ENCODE measurements at regions not wholly inside any gene's neighbourhood (a gene's known extent, or its start where the extent isn't known, plus 50 kb on each side); places are given as distances from the start of the nearest gene placed in this dataset.

DNA sequence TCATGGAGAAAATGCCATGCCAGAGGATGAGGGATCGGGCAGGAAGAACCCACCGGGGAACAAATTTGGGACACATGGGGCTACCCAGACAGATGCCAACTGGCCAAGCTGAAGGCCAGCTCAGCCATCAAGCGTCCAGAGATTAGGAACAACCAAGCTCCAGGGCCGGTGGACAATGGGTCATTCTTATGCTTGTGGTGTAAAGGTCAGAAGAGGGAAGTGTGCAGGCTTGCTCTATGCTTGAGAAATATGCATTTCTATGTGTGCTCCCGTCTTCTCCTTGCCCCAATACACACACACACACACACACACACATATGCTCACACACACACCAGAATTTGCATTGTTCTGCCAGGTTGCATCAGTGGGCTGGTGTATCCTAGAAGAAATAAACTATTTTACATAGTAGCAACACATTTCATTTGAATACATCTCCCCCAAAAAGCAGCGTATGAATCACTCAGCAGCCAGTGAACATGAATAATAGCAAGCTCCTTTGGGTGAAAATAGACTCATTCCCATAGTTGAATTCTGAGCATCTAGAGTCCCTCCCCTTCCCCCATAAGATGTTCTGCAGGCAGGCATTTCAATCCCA is 201.9 kb upstream of the PPARGC1A start:
- DNase-seq: no peak

DNA sequence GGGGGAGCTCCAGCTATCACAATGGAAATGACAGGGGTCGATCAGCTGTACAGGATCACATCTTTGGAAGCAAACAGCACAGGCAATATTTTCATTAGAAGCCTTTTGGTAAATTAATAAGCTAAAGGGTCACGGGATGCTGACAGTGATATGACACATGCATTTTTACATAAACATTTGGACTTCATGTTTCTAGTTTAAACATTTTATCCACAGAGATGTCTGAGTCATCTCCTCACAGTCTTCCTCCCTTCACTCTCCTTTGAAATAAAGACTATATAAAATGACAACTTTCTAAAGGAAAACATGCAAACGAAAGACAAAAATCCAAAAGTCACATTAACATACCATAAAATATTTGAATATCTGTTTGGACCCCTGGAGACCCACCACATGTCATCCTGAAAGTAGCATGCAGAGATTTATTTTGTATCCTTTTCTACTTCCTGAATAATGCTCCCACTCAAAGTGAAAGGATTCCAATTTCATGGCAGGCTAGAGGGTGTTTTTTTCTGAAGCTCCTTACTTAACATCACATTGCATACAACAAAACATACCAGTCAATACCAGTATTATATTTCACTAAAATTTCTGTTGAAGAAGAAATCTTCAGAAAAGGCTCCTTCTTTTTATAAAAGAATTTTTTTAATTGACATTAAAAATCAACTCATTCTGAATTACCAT is 200.1 kb upstream of the PPARGC1A start:
- DNase-seq: no peak

DNA sequence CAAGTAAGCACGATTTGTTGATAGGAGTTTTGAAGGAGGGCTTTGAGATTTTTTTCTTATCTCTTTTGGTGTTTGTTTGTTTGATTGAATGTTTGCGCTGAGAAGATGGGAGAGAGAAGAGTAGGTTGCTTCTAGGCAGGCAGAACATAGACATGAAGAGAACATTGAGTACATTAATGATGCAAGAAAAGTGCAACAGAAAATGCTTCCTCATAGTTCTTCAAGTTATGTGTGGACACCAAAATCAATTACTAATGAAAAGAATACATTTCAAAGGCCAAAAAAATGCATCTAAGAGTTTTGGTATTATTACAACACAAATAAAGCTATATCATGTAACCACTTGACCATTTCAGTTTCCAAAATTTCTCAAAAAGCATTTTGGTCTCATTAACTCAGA is 191.0 kb upstream of the PPARGC1A start:
- DNase-seq: no peak

DNA sequence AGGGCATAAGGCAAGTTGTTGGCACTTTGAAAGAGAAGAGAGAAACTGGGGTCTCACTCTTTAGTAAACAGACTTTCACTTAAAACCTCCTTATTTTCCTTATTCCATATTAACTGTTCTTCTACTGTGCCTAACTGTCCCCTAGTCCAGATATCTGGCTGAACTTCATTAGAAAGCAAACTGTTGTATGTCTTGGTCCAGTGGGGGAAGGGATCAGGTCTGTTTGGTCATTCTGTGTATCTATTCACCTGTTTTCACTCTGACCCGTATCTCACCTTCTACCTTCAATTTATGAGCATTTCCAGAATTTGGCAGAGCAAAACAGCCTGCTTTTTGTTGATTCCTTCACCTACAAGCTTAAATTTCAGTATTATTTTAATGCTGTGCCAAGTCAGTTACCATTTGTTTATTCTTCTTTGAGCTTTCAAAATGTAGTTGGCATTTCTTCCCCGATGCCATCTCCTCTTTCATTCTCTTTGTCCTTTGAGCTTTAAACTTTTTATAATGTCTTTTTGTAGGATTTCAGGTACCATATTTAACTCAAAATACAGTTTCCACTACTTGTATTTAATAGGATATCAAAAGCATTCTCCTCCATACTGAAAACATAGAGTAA is 188.6 kb upstream of the PPARGC1A start:
- no peak for DNase-seq

DNA sequence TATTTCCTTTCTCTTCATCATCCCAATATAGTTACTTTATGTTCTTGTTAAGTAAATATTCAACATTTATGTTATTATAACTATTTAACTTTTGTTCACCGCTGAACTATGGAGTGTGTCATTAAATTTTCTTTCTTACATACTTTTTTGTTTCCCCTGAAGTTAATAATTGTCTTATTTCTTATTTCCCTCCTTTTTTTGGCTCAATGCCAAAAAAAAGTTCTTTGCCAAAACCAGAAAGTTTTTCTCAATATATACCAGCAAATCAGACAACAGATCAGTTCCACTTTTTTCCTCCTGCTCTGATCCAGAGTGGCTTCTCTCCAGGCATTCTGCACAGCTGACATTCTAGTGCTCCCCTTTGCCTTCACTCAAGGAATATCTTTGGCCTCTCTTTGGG is 187.0 kb upstream of the PPARGC1A start:
- no peak for DNase-seq

DNA sequence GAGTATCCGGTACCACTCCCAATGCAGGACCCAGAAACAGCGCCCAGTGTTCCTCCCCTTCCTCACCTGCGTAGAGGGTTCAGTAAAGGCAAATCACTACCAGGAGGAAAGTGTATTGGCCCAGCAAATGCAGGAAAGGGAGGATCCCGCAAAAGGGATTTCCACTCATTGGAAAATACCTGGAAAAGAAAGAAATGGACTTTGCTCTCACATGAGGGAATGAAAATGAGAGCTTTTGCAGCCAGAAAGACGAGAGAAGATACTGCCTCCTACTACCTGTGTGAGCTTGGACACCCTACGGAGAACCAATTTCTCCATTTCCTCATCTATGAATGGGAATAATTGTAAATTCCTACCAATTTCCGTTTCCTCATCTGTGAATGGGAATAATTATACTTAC is 184.1 kb upstream of the PPARGC1A start:
- no peak for DNase-seq

DNA sequence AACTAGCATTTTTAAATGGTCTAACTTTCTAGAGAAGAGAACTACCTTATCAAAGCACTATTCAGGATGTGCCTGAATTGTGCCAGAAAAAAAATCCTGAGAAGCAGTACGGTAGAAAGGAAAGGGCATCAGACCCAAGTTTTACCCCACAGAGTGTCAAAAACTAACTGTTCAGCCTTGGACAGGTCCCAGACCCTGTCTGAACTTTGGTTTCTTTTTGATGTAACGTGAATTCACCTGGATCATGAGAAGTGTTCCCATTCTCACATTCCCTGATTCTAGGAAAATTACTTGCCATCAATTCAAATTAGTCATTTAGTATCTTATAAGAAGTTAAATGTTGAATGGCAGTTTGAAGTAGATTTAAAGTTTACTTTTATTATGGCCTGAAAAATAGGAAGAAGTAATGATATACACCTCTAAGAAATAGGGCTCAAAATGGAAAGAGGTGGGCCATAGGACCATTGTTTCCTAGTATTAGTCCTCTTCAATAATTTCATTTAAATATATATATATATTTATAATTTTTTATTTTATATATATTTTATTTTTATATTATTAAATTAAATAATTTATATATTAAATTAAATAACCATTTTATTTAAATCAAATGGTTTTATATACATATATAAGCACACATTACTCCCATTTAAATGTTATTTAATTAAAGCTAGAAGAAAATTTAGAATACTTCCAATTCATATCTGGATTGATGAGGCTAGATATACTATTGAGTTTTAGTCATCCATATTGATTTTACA is 181.9 kb upstream of the PPARGC1A start:
- no peak for DNase-seq

DNA sequence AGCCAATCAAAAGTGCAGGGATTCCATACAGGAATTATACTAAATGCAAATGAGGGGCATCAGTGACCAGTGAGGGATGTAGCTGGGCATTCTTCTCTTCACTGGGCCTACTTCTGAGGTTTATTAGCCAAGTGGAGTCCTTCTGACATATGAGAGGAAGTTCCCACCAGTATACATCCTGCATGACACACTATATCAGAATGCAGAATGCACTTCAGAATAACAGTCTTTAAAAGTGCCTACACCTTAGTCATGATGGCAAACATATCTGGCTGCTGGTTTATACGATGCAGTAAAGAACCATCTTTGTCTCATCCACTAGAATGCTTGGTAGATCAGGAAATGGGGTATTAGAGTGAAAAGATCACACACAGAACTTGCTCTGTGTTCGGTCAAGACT is 180.3 kb upstream of the PPARGC1A start:
- DNase-seq: no peak

DNA sequence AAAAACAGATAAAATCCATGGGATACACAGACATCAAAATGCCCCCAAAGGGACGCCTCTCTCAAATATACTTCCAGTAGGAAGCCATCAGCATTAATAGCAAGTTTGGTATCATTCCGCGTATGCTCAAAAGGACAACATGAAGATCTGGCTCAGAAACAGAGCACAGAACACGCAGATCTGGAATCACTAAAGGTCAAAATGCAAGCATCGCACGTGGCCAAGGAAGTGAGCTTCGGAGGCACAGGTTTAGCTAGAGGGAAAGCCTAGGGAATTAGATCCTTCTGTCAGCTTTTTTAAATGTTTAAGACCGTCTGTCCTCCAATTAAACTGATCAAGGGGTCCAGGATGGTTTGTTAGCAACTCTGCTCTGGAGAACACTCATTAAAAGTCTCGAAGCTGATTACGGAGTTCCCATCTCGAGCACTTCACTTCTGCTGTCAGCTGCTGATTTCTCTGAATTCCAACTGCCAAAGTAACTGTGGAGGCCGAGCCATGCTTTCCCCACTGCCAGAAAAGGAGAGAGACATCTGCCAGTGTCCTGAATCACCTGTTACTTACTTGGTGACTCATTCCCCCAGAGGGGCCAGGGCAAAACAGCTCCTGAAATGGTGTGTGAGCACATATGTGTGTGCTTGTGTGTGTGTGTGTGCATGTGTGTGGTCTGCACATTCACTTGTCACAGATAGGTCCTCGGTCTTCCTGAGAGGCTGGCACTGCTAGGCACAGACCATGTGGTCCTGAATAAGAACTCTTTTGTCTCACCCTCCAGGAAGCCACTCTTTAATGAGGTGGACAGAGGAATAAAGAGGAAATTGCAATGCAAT is 177.7 kb upstream of the PPARGC1A start:
- no peak for DNase-seq

DNA sequence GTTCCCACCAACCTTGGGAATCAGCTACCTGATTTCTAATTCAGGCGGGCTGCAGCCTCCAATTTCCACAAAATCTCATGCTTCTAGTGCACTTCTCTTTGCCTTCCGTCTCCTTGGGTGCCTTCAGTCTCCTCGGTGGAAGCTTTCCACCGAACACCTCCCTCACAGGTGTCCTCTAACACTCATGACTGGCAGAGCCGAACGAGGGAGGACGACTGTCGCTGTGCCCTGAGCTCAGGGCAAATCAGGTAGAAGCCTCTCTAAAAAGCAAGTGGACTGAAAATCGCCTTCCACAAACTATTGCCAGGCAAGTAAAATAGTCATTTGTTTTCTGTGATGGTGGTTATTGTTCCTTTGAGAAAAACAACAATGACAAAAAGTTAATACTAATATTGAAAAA is 176.1 kb upstream of the PPARGC1A start:
- no peak for DNase-seq

DNA sequence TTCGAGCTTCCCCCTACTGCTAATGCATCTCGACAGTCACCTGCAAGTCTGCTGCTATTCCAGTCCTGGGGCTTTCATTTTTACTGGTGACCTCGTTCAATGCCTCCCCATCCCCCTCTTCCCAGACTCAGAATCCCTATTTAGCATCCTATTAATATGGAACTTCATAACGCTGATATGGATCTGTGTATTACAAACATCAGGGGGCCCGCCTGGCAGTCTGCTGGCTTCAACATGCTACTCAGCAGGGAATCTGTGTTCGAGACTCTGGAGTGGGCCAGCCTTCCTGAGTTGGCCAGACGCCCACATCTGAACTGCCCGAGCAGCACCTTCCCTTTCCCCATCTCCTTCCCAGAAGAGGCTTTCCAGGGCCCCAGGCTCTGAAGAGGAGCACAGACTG is 173.9 kb upstream of the PPARGC1A start:
- DNase-seq: no peak

DNA sequence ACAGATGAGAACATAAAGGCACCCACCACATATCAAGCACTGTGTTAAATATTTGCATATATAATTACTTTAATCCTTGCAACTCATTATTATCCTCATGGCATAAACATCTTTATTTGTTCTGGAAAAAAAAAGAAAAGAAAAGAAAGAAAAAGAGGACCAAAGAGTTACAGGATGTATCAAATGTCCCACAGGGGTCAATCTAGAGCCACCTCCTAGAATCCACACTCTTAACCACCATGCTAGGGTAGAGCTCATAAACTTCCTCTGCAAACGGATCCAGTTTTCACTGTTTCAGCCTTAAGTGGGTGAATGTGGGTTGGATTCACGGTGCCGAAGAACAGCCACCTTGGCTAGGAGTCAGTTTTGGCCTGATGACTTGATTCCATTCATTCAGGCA is 171.1 kb upstream of the PPARGC1A start:
- no peak for DNase-seq

DNA sequence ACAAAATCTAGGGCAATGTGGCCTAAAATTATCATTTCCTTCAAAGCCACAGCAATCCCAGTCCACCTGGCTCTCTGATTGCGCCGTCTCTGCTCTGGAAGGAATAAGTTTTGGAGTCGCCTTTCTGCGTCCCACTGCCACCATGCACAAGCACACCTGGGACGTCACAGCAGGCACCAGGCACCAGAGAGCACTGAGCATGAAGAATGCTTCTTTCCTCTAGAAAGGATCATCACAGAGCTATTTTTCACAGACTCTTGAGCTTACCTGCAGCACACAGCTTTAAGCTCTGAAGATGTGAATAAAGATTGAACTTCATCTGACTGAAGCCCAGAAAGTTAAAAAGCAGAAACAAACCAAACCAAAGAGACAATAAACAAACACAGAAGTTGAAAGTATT is 170.0 kb upstream of the PPARGC1A start:
- DNase-seq: no peak

DNA sequence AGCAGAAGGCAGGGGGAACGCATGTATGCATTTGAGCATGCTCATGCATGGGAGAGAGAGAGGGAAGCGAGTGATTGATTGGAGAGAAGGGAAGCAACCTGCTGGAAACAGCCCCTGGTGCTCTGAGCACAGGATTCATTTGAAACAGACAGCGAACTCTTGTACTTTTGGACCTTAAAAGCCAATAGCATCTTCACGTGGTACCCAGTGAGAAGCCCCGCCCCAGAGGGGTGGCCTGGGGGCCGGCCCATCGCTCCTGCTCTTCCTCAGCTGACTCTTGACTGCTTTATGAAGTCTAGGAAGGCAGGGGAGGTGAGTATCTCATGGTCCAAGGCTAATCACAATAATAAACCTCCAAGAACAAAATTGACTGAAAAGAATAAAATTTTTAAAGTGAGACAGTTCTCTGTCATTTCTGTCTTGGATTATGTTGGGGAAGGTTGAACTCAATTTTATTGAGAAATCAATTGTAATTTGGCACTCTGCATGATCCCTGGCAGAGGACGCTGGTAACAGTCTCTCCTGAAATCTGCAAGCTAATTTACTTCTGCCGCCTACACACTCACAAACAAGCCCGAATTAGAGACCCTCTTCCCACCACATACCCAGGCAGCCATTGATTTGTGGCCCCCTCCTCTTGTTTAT is 168.2 kb upstream of the PPARGC1A start:
- no peak for DNase-seq

DNA sequence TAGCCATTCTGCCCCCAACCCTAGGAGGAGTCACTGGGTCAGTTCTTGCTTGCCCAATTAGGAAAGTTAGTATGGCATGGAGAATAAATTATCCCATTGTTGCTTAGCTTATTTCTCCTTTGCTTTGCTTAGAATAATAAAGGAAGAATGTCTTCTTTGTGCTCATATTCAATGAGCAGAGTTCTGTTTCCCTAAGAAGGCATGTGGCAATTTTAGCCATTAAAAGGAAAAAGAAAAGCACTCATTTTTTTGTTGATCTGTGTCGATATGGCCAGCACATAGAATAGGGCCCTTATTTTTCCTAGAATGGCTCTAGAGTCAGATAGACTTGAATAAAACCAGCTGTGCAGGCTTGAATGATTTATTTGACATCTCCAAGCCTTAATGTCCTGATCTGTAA is 166.4 kb upstream of the PPARGC1A start:
- DNase-seq: no peak

DNA sequence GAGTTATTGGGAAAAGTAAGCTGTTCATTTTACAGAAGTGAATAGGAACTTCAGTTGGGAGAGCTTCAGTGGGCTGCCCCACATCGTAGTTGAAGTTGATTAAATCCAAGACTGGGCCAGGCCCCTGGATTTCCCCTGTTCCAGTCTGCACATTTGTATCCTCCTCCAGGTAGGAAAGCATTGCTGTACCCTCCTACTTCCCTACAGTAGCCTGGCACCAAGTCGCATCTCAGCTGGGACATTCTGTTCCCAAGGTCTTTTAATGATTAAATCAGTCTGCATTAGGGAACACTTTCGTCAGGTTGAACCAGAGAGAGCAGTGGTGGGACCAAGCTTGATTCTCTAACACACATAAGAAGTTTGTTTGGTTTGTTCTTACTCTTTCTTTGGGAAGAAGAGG is 165.8 kb upstream of the PPARGC1A start:
- DNase-seq: no peak

DNA sequence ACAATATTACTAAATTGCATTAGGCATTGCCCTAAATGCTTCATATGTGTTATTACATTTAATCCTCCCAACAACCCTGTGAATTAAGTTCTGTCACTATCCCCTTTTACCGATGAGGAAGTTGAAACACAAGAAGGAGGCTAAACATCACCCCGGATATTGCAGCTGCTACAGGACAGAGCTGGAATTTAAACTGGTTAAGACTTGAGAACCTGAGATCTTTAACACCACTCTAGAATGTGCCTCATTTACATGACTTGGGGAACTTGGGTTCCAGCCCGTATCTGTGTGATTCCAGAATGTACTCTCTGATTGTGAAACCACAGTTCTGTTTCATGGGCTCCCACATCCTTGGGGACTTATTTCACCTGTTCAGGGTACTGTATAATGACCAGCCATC is 165.1 kb upstream of the PPARGC1A start:
- DNase-seq: no peak

DNA sequence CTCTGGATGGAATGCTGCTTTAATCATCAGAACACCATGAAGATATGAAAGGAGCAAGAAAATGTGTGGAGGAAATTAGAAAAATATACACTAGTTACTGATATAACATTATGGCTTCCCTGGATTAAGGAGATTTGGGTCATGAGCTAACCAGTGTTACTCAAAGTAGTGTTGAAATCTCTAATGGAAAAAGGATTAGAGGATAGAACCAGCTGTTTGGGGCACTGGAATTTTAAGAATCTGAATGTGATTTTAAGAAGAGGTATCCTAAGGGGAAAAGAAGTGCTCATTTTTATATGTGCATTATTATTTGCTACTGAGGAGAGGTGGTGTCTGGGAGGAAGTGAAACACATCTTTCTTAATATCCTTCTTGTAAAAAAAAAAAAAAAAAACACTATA is 164.1 kb upstream of the PPARGC1A start:
- no peak for DNase-seq

DNA sequence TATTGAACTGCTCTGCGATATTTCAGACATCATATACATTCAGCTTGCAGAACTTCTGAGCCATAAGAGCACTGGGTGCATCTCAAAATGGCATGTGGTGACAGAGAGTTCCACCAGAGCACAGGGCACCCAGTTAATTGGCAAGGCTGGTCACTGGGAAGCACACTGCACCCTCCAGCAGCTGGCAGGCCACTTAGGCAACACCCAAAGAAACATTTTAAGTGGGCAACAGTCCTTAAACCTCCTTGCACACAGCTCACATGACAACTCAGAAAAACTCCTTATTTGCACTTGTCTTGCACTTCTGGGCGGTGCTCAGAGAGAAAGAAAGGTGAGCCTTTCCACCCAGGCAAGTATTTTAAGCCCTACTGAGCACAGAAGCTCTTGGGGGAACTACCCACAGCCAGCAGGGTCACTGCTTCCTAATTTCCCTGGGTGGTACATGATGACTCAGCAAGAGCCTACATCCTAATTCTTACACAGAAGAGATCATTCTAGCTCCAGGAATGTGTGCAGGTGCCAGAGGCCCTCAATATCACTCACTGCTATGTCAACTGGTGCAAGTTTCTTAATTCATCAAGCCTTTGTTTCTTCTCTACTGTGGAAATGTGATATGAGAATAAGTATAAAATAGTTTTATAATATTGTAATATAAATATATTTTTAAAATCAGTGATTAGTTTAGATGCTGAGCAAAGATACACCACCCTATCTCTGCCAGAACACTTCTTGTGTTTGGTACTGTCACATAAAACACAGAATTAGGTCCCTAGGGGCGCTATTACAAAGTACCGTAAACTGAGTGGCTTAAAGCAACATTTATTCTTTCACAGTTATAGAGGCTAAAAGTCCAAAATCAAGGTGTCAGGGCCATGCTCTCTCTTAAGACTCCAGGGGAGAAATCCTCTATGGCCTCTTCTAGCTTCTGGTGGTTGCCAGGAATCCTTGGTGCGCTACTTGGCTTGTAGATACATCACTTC is 155.1 kb upstream of the PPARGC1A start:
- DNase-seq: no peak

DNA sequence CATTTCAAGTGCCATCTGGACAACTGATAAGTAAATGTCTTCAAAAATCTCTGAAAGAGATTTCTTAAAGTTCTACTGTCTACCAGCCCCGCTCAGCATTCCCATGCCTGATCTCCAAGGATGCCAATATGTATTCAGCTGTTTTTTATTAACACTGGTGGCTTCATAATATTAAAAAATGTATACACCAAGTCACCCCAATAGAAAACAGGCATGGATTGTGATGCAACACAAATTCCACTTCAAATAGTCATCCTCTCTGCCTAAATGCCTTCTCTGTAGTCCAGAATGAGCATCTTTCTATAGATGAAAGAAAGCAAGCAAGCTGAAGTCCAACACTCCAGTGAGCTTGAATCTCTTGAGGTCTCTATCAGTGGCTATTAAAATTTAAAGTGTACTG is 152.2 kb upstream of the PPARGC1A start:
- DNase-seq: no peak

DNA sequence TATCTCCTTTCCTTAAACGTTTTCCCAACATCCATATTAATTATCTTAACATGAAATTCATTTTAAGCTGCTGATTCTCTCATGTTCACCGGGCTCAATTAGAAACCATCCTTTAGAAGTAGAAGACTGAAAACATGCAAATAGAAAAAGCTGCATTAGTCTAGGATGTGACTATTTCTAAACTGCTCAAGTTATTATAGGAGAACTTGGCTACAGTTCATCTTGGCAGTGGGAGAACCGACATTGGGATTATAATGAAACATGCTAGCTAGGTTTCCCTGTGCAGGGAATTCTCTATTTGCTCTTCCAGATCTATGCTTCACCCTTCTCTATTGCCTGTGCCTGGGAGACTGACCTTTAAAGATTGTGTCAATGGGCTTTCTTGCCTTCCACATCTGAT is 151.0 kb upstream of the PPARGC1A start:
- DNase-seq: no peak
